Neural cell (in vitro differentiated cells): ENCODE measurements at regions not wholly inside any gene's neighbourhood (a gene's known extent, or its start where the extent isn't known, plus 50 kb on each side); places are given as distances from the start of the nearest gene placed in this dataset.

Source experiments
- H2AFZ ChIP-seq: fragments of 200-600, 300-800 bp; sonication (generic), shearing (Covaris generic); 2 replicates; pipeline ENCODE4 v1.6.0; 2014; ENCODE audit warnings: low read depth, mild to moderate bottlenecking, antibody characterized with exemption, low read length, moderate library complexity
- H3F3A ChIP-seq: fragments of 200-600 bp; shearing (Covaris generic); 2 replicates; pipeline ENCODE4 v1.6.1; 2016; ENCODE audit warnings: mild to moderate bottlenecking, moderate library complexity, mixed read lengths, antibody characterized with exemption, low read length; ENCODE audit not compliant: insufficient read depth, poor library complexity, severe bottlenecking
- H3K27ac ChIP-seq: fragments of 200-600, 300-800 bp; sonication (generic), shearing (Covaris generic); 2 replicates; pipeline ENCODE4 v1.5.1; 2014; ENCODE audit warnings: mild to moderate bottlenecking, low read length, moderate library complexity
- H3K27me3 ChIP-seq: fragments of 300-800, 200-600 bp; sonication (generic), shearing (Covaris generic); 2 replicates; pipeline ENCODE4 v1.6.0; 2014; ENCODE audit warnings: mild to moderate bottlenecking, low read depth, low read length, moderate library complexity; ENCODE audit not compliant: insufficient read depth
- H3K36me3 ChIP-seq: fragments of 300-800, 200-600 bp; sonication (generic), shearing (Covaris generic); 2 replicates; pipeline ENCODE4 v1.5.1; 2014; ENCODE audit warnings: mild to moderate bottlenecking, antibody characterized with exemption, low read length, moderate library complexity; ENCODE audit not compliant: insufficient read depth
- H3K4me2 ChIP-seq: fragments of 300-800, 200-600 bp; sonication (generic), shearing (Covaris generic); 2 replicates; pipeline ENCODE4 v1.6.0; 2014; ENCODE audit warnings: mild to moderate bottlenecking, low read length
- H3K4me3 ChIP-seq: fragments of 300-800, 200-600 bp; sonication (generic), shearing (Covaris generic); 2 replicates; pipeline ENCODE4 v1.5.1; 2014; ENCODE audit warnings: mild to moderate bottlenecking, low read length, moderate library complexity
- H3K79me2 ChIP-seq: fragments of 200-600 bp; shearing (Covaris generic); replicated peaks from 2 replicates; pipeline ENCODE4 v1.6.0; 2014; ENCODE audit warnings: mild to moderate bottlenecking, low read length, moderate library complexity; ENCODE audit not compliant: insufficient read depth
- H3K9ac ChIP-seq: fragments of 300-800, 200-600 bp; sonication (generic), shearing (Covaris generic); 2 replicates; pipeline ENCODE4 v1.6.1; 2016; ENCODE audit warnings: mild to moderate bottlenecking, low read length, mixed read lengths
- H3K9me2 ChIP-seq: fragments of 200-600 bp; shearing (Covaris generic); 2 replicates; pipeline ENCODE4 v1.6.1; 2016; ENCODE audit warnings: mild to moderate bottlenecking, low read length, mixed read lengths; ENCODE audit not compliant: insufficient read depth
- H3K9me3 ChIP-seq: fragments of 200-600, 300-800 bp; sonication (generic), shearing (Covaris generic); 2 replicates; pipeline ENCODE4 v1.6.1; 2016; ENCODE audit warnings: mild to moderate bottlenecking, mixed run types, low read length, moderate library complexity, mixed read lengths
- H4K20me1 ChIP-seq: fragments of 200-600 bp; shearing (Covaris generic); 2 replicates; pipeline ENCODE4 v1.6.1; 2016; ENCODE audit warnings: mild to moderate bottlenecking, mixed run types; ENCODE audit not compliant: insufficient read depth
- CTCF ChIP-seq: fragments of 450-650 bp; IDR thresholded peaks from 2 replicates; pipeline ENCODE4 v1.5.1; 2014; ENCODE audit warnings: antibody characterized with exemption, mild to moderate bottlenecking, moderate library complexity; ENCODE audit not compliant: poor library complexity, severe bottlenecking
- EP300 ChIP-seq: fragments of 450-650 bp; conservative IDR thresholded peaks from 2 replicates; pipeline ENCODE4 v1.6.1; 2014; ENCODE audit warnings: antibody characterized with exemption, mild to moderate bottlenecking, moderate library complexity; ENCODE audit not compliant: poor library complexity, severe bottlenecking
- EZH2 ChIP-seq: fragments of 200-600, 300-800 bp; shearing (Covaris generic), sonication (generic); IDR thresholded peaks from 2 replicates; pipeline ENCODE4 v1.6.1; 2014; ENCODE audit warnings: antibody characterized with exemption, low read length, borderline replicate concordance, mild to moderate bottlenecking; ENCODE audit not compliant: insufficient read depth, poor library complexity, severe bottlenecking
- MXI1 ChIP-seq: fragments of 450-650 bp; conservative IDR thresholded peaks from 2 replicates; pipeline ENCODE4 v1.6.1; 2014; ENCODE audit warnings: antibody characterized with exemption, mild to moderate bottlenecking; ENCODE audit not compliant: poor library complexity, severe bottlenecking
- POLR2AphosphoS5 ChIP-seq: IDR thresholded peaks from 2 replicates; pipeline ENCODE4 v1.6.1; 2012
- RAD21 ChIP-seq: fragments of 450-650 bp; conservative IDR thresholded peaks from 2 replicates; pipeline ENCODE4 v1.6.1; 2014; ENCODE audit warnings: antibody characterized with exemption, mild to moderate bottlenecking, moderate library complexity
- REST ChIP-seq: IDR thresholded peaks from 2 replicates; pipeline ENCODE4 v1.6.1; 2012; ENCODE audit warnings: borderline replicate concordance
- SMC3 ChIP-seq: fragments of 450-650 bp; conservative IDR thresholded peaks from 2 replicates; pipeline ENCODE4 v1.6.1; 2014; ENCODE audit warnings: antibody characterized with exemption, mild to moderate bottlenecking, moderate library complexity; ENCODE audit not compliant: poor library complexity
- TAF1 ChIP-seq: IDR thresholded peaks from 2 replicates; pipeline ENCODE4 v1.6.1; 2012; ENCODE audit warnings: low read depth

- no peak for TF ChIP-seq SMC3
- no peak for TF ChIP-seq REST
- no peak for TF ChIP-seq EP300
- TF ChIP-seq MXI1 = no peak
- TF ChIP-seq EZH2 = no peak
- TF ChIP-seq TAF1 = no peak
- no peak for TF ChIP-seq CTCF
- no peak for TF ChIP-seq POLR2AphosphoS5
- TF ChIP-seq RAD21 = no peak
- Histone ChIP-seq H2AFZ (no peak overlapping the region), H3K9me2 (no peaks in the 10 kb centered on the region), H3K4me2 (no peak overlapping the region), H3K9ac (no peak overlapping the region), H3K36me3 (no peaks in the 10 kb centered on the region), H3K4me3 (no peak overlapping the region), H3K27me3 (no peaks in the 10 kb centered on the region), H4K20me1 (no peaks in the 10 kb centered on the region), H3K79me2 (no peaks in the 10 kb centered on the region), H3F3A (no peaks in the 10 kb centered on the region), H3K9me3 (no peaks in the 10 kb centered on the region), H3K27ac (no peak overlapping the region)
These were observed 247.7 kb downstream of the IPMK start for GRCh38 chr10:58019863-58020537.

- no peaks in the 10 kb centered on the region for H3K36me3 ChIP-seq
- no peak overlapping the region for H3K4me2 ChIP-seq
- no peaks in the 10 kb centered on the region for H3K9me3 ChIP-seq
- H2AFZ ChIP-seq = no peak overlapping the region
- H3K4me3 ChIP-seq = no peak overlapping the region
- H3K9ac ChIP-seq = no peak overlapping the region
- no peaks in the 10 kb centered on the region for H3K27me3 ChIP-seq
- H3K9me2 ChIP-seq = no peaks in the 10 kb centered on the region
- no peaks in the 10 kb centered on the region for H3K79me2 ChIP-seq
- TF ChIP-seq MXI1 (no peak), CTCF (no peak)
- no peaks in the 10 kb centered on the region for H4K20me1 ChIP-seq
- no peaks in the 10 kb centered on the region for H3F3A ChIP-seq
- H3K27ac ChIP-seq = no peak overlapping the region
These were observed 249.9 kb downstream of the IPMK start for GRCh38 chr10:58017719-58018367.
